Calu3 (cell line): ENCODE measurements at regions not wholly inside any gene's neighbourhood (a gene's known extent, or its start where the extent isn't known, plus 50 kb on each side); places are given as distances from the start of the nearest gene placed in this dataset.
"Not testable (repeated sequence)": the region's sequence is repeated elsewhere in the genome, so short reads cannot be mapped to it uniquely, and the experiment has no call there.

ENCODE experiments used
- BruUV-seq: library from RNA; stranded (reverse); fragments of 400-500 nt; replicated peaks from 2 replicates; lab custom pipeline; 2021; lab: Mats Ljungman, UMichigan
- CTCF ChIA-PET: fragments of 300-600 bp; sonication (Branson Sonifier 250); formaldehyde crosslinking; loops from one replicate; lab custom pipeline; 2022; ENCODE audit warnings: antibody characterized with exemption; lab: Charles Lee
- DNase-seq: peaks from one replicate; pipeline ENCODE4 v3.0.0; 2022
- H3K27ac Mint-ChIP-seq: one replicate; pipeline ENCODE4 v1.8.0; 2022; ENCODE audit warnings: mixed read lengths; ENCODE audit not compliant: unreplicated experiment
- H3K27me3 Mint-ChIP-seq: one replicate; pipeline ENCODE4 v1.8.0; 2022; ENCODE audit warnings: mixed read lengths; ENCODE audit not compliant: unreplicated experiment
- H3K36me3 Mint-ChIP-seq: one replicate; pipeline ENCODE4 v1.8.0; 2022; ENCODE audit warnings: mild to moderate bottlenecking, moderate library complexity, mixed read lengths; ENCODE audit not compliant: insufficient read depth, unreplicated experiment
- H3K4me1 Mint-ChIP-seq: one replicate; pipeline ENCODE4 v1.8.0; 2022; ENCODE audit warnings: mild to moderate bottlenecking, low read depth, mixed read lengths; ENCODE audit not compliant: unreplicated experiment
- H3K4me3 Mint-ChIP-seq: one replicate; pipeline ENCODE4 v1.8.0; 2022; ENCODE audit warnings: mild to moderate bottlenecking, low read depth, moderate library complexity, mixed read lengths; ENCODE audit not compliant: unreplicated experiment
- H3K9me3 Mint-ChIP-seq: one replicate; pipeline ENCODE4 v1.8.0; 2022; ENCODE audit warnings: low read depth, mixed read lengths; ENCODE audit not compliant: unreplicated experiment
- CTCF ChIP-seq: fragments of 200-600 bp; IDR thresholded peaks from one replicate; pipeline ENCODE4 v1.8.0; 2022; ENCODE audit warnings: antibody characterized with exemption; ENCODE audit not compliant: unreplicated experiment
- intact Hi-C: fragments of 100-400 bp; cut with micrococcal nuclease; formaldehyde crosslinking; loops from one replicate; pipeline ENCODE4 v1.10.0; 2022; ENCODE audit not compliant: unreplicated experiment

GRCh38 chr2:186381573-186381972, 104.5 kb upstream of the ZC3H15 start:
- no peak overlapping the region for H3K27ac Mint-ChIP-seq
- CTCF ChIA-PET, result no interaction called here
- no peaks in the 10 kb centered on the region for H3K36me3 Mint-ChIP-seq
- no peak overlapping the region for H3K4me3 Mint-ChIP-seq
- no peak for TF ChIP-seq CTCF
- DNase-seq, result no peak
- H3K27me3 Mint-ChIP-seq, result no peaks in the 10 kb centered on the region
- no TSS peak for BruUV-seq
- peaks cover 4% of the 10 kb centered on the region for H3K9me3 Mint-ChIP-seq
- intact Hi-C loops, result no loop called here
- no peaks in the 10 kb centered on the region for H3K4me1 Mint-ChIP-seq

GRCh38 chr2:186382932-186383331, 103.1 kb upstream of the ZC3H15 start:
- no peak for TF ChIP-seq CTCF
- no peaks in the 10 kb centered on the region for H3K4me1 Mint-ChIP-seq
- CTCF ChIA-PET, result no interaction called here
- intact Hi-C loops, result no loop called here
- BruUV-seq, result no TSS peak
- peaks cover 7% of the 10 kb centered on the region for H3K9me3 Mint-ChIP-seq
- DNase-seq, result no peak
- no peaks in the 10 kb centered on the region for H3K36me3 Mint-ChIP-seq
- H3K4me3 Mint-ChIP-seq, result no peak overlapping the region
- no peak overlapping the region for H3K27ac Mint-ChIP-seq
- no peaks in the 10 kb centered on the region for H3K27me3 Mint-ChIP-seq

GRCh38 chr2:186384226-186384625, 101.8 kb upstream of the ZC3H15 start:
- no peak overlapping the region for H3K4me3 Mint-ChIP-seq
- CTCF ChIA-PET, result no interaction called here
- BruUV-seq, result no TSS peak
- H3K27ac Mint-ChIP-seq, result no peak overlapping the region
- TF ChIP-seq CTCF, result no peak
- intact Hi-C loops, result no loop called here
- DNase-seq, result no peak
- H3K9me3 Mint-ChIP-seq, result peaks cover 11% of the 10 kb centered on the region
- H3K27me3 Mint-ChIP-seq, result no peaks in the 10 kb centered on the region
- no peaks in the 10 kb centered on the region for H3K4me1 Mint-ChIP-seq
- H3K36me3 Mint-ChIP-seq, result no peaks in the 10 kb centered on the region

GRCh38 chr2:186385638-186386201, 100.3 kb upstream of the ZC3H15 start:
- intact Hi-C loops, BruUV-seq, H3K27ac Mint-ChIP-seq: not testable (repeated sequence)

GRCh38 chr2:186399082-186399644, 86.9 kb upstream of the ZC3H15 start:
- Mint-ChIP-seq H3K27me3 (no peaks in the 10 kb centered on the region), H3K4me1 (no peaks in the 10 kb centered on the region), H3K27ac (no peak overlapping the region), H3K36me3 (no peaks in the 10 kb centered on the region), H3K4me3 (no peak overlapping the region), H3K9me3 (peaks cover 3% of the 10 kb centered on the region)
- intact Hi-C loops, result no loop called here
- CTCF ChIA-PET, result interaction anchor here (0.7 kb wide), 1 partner anchor 91 kb away, joined by 3 read pairs; no protein-coding TSS in a partner anchor
- DNase-seq, result no peak
- no TSS peak for BruUV-seq
- no peak for TF ChIP-seq CTCF

More at GRCh38 chr2:186385638-186386201, 100.3 kb upstream of the ZC3H15 start:
- peaks cover 19% of the 10 kb centered on the region for H3K9me3 Mint-ChIP-seq
- DNase-seq, CTCF ChIA-PET, H3K27me3 Mint-ChIP-seq, H3K4me1 Mint-ChIP-seq, H3K4me3 Mint-ChIP-seq, H3K36me3 Mint-ChIP-seq: not testable (repeated sequence)
